ENCODE measurements at regions not wholly inside any gene's neighbourhood (a gene's known extent, or its start where the extent isn't known, plus 50 kb on each side); places are given as distances from the start of the nearest gene placed in this dataset.

DNA sequence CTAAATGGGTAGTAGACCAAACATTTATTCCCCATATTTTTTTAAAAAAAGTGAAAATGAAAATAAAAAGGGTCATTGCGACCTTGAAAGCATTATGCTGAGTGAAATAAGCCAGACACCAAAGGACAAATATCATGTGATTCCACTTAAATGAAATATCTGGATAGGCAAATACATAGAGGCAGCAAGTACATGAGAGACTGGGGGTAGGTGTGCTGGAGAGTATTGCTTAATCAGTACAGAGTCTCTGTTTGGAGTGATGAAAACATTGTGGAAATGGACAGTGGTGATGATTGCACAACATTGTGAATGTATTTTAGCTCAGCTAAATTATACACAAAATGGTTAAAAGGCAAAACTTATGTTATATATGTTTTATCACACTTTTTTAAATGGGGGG lies 169.4 kb downstream of the AKR1D1 start:
- intact Hi-C loops (cut with micrococcal nuclease; ENCODE audit: unreplicated experiment) (no loop called here), in situ Hi-C loops (cut with MboI) (no loop called here)
- ChIA-PET SMC1A (ENCODE audit: uncharacterized antibody, unreplicated experiment) (no interaction called here), CTCF (no interaction called here), POLR2A (interaction anchor here (0.7 kb wide), 1 partner anchor 309 kb away, joined by 3 read pairs; no protein-coding TSS in a partner anchor), RAD21 (ENCODE audit: unreplicated experiment) (no interaction called here)
- no peak overlapping the region for H2AFZ ChIP-seq (ENCODE audit: control insufficient read depth, low read depth, low read length)
- no peaks in the 10 kb centered on the region for H3K27me3 ChIP-seq (replicated peaks in 1 of 2; ENCODE audit: control insufficient read depth in 2 of 2, insufficient read depth in 2 of 2, low read length in 1 of 2)
- FAIRE-seq (peak; percentile 7), ATAC-seq (no peak), DNase-seq (ENCODE audit: low read depth, low spot score) (no peak)
- BruUV-seq (replicated peaks) = no TSS peak
- H3K9me3 ChIP-seq (replicated peaks; ENCODE audit: control insufficient read depth, insufficient read depth, low read length) = no peaks in the 10 kb centered on the region; the same call in 2 of the 3 replicates
- no peak overlapping the region for H3K4me2 ChIP-seq (ENCODE audit: control insufficient read depth, insufficient read depth)
- TF ChIP-seq SUPT20H (IDR thresholded peaks at IDR 0.05; ENCODE audit: borderline replicate concordance, control insufficient read depth, low read depth, low read length) (no peak), CHD2 (IDR thresholded peaks at IDR 0.05; ENCODE audit: borderline replicate concordance, low read depth, low read length) (no peak), RBBP5 (conservative IDR thresholded peaks at IDR 0.05) (no peak), CREM (IDR thresholded peaks at IDR 0.05; ENCODE audit: low read depth) (no peak), SPI1 (IDR thresholded peaks at IDR 0.05; ENCODE audit: borderline replicate concordance, insufficient read depth, low read depth, low read length) (no peak), NFYA (IDR thresholded peaks at IDR 0.05; ENCODE audit: borderline replicate concordance, low read depth, low read length) (no peak), RCOR1 (conservative IDR thresholded peaks at IDR 0.05; ENCODE audit: low read depth, low read length) (no peak), EZH2 (IDR thresholded peaks at IDR 0.05; ENCODE audit: borderline replicate concordance, control insufficient read depth, low read depth, low read length) (no peak)
- TF ChIP-seq, protein P1, sequence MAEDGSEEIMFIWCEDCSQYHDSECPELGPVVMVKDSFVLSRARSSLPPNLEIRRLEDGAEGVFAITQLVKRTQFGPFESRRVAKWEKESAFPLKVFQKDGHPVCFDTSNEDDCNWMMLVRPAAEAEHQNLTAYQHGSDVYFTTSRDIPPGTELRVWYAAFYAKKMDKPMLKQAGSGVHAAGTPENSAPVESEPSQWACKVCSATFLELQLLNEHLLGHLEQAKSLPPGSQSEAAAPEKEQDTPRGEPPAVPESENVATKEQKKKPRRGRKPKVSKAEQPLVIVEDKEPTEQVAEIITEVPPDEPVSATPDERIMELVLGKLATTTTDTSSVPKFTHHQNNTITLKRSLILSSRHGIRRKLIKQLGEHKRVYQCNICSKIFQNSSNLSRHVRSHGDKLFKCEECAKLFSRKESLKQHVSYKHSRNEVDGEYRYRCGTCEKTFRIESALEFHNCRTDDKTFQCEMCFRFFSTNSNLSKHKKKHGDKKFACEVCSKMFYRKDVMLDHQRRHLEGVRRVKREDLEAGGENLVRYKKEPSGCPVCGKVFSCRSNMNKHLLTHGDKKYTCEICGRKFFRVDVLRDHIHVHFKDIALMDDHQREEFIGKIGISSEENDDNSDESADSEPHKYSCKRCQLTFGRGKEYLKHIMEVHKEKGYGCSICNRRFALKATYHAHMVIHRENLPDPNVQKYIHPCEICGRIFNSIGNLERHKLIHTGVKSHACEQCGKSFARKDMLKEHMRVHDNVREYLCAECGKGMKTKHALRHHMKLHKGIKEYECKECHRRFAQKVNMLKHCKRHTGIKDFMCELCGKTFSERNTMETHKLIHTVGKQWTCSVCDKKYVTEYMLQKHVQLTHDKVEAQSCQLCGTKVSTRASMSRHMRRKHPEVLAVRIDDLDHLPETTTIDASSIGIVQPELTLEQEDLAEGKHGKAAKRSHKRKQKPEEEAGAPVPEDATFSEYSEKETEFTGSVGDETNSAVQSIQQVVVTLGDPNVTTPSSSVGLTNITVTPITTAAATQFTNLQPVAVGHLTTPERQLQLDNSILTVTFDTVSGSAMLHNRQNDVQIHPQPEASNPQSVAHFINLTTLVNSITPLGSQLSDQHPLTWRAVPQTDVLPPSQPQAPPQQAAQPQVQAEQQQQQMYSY (CRISPR knock-in tag; IDR thresholded peaks at IDR 0.05) = no peak
- TF ChIP-seq, protein P2, sequence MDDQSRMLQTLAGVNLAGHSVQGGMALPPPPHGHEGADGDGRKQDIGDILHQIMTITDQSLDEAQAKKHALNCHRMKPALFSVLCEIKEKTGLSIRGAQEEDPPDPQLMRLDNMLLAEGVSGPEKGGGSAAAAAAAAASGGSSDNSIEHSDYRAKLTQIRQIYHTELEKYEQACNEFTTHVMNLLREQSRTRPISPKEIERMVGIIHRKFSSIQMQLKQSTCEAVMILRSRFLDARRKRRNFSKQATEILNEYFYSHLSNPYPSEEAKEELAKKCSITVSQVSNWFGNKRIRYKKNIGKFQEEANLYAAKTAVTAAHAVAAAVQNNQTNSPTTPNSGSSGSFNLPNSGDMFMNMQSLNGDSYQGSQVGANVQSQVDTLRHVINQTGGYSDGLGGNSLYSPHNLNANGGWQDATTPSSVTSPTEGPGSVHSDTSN (IDR thresholded peaks at IDR 0.05; ENCODE audit: insufficient replicate concordance, low read depth, low read length) = no peak
- no peaks in the 10 kb centered on the region for H3K36me3 ChIP-seq (ENCODE audit: control insufficient read depth in 2 of 2, insufficient read depth in 2 of 2, low read length in 1 of 2)
- no peak overlapping the region for H3K27ac ChIP-seq (ENCODE audit: control insufficient read depth, insufficient read depth)
- H4K20me1 ChIP-seq (ENCODE audit: control insufficient read depth, insufficient read depth) = no peaks in the 10 kb centered on the region
- H3K9ac ChIP-seq (ENCODE audit: control insufficient read depth, insufficient read depth, low read length) = no peak overlapping the region
- H3K79me2 ChIP-seq (ENCODE audit: control insufficient read depth, insufficient read depth, low read length) = no peaks in the 10 kb centered on the region
- H3K4me1 ChIP-seq (ENCODE audit: control insufficient read depth, insufficient read depth, low read length) = no peaks in the 10 kb centered on the region
- H3K4me3 ChIP-seq = no peak overlapping the region
- 0% methylated on average over 1 of the region's 1 CpG for WGBS (ENCODE audit: insufficient coverage, insufficient replicate concordance, low lambda C conversion rate, missing lambda C conversion rate)
